Trophoblast cell (in vitro differentiated cells and primary cell): ENCODE measurements at regions not wholly inside any gene's neighbourhood (a gene's known extent, or its start where the extent isn't known, plus 50 kb on each side); places are given as distances from the start of the nearest gene placed in this dataset.

Experiments used
- DNase-seq, 2 donors: peaks; one replicate each; pipeline ENCODE4 v3.0.0-alpha.2; 2016
- H2AFZ ChIP-seq: 2 replicates; pipeline ENCODE4 v1.6.1; 2013; ENCODE audit warnings: low read length, moderate library complexity, mild to moderate bottlenecking; ENCODE audit not compliant: insufficient read depth, poor library complexity
- H2AK5ac ChIP-seq: 2 replicates; pipeline ENCODE4 v1.6.1; 2013; ENCODE audit warnings: mild to moderate bottlenecking, low read length
- H2BK120ac ChIP-seq: 2 replicates; pipeline ENCODE4 v1.6.1; 2013; ENCODE audit warnings: low read length, mild to moderate bottlenecking, moderate library complexity; ENCODE audit not compliant: insufficient read depth, poor library complexity
- H2BK12ac ChIP-seq: 2 replicates; pipeline ENCODE4 v1.6.1; 2013; ENCODE audit warnings: mild to moderate bottlenecking, low read length, moderate library complexity
- H2BK5ac ChIP-seq: 2 replicates; pipeline ENCODE4 v1.6.1; 2013; ENCODE audit warnings: low read length, low read depth, moderate library complexity, mild to moderate bottlenecking; ENCODE audit not compliant: poor library complexity
- H3K14ac ChIP-seq: 2 replicates; pipeline ENCODE4 v1.6.1; 2013; ENCODE audit warnings: mild to moderate bottlenecking, low read length
- H3K18ac ChIP-seq: 2 replicates; pipeline ENCODE4 v1.6.1; 2013; ENCODE audit warnings: mild to moderate bottlenecking, low read length
- H3K23ac ChIP-seq: 2 replicates; pipeline ENCODE4 v1.6.1; 2013; ENCODE audit warnings: low read length
- H3K27ac ChIP-seq: 2 replicates; pipeline ENCODE4 v1.5.1; 2013; ENCODE audit warnings: low read depth, mild to moderate bottlenecking, inconsistent platforms, low read length, moderate library complexity
- H3K27me3 ChIP-seq: 2 replicates; pipeline ENCODE4 v1.6.1; 2013; ENCODE audit warnings: inconsistent platforms, mild to moderate bottlenecking, low read length, moderate library complexity; ENCODE audit not compliant: insufficient read depth
- H3K36me3 ChIP-seq, 2 experiments: 1 replicate in 1 of 2; 2 replicates in 1 of 2; pipeline ENCODE4 v1.6.1; 2013; ENCODE audit warnings: low read length in 2 of 2, mild to moderate bottlenecking in 2 of 2, moderate library complexity in 1 of 2; ENCODE audit not compliant: insufficient read depth in 2 of 2, control insufficient read depth in 1 of 2
- H3K4ac ChIP-seq: 2 replicates; pipeline ENCODE4 v1.6.1; 2013; ENCODE audit warnings: low read depth, mild to moderate bottlenecking, low read length, moderate library complexity
- H3K4me1 ChIP-seq, 2 experiments: 1 replicate in 1 of 2; 2 replicates in 1 of 2; pipeline ENCODE4 v1.6.1; 2013; ENCODE audit warnings: low read length in 2 of 2, mild to moderate bottlenecking in 2 of 2, moderate library complexity in 1 of 2; ENCODE audit not compliant: insufficient read depth in 2 of 2, control insufficient read depth in 1 of 2
- H3K4me2 ChIP-seq: 2 replicates; pipeline ENCODE4 v1.6.1; 2013; ENCODE audit warnings: inconsistent platforms, mild to moderate bottlenecking, low read length, moderate library complexity
- H3K4me3 ChIP-seq: 2 replicates; pipeline ENCODE4 v1.5.1; 2013; ENCODE audit warnings: mild to moderate bottlenecking, low read depth, low read length, inconsistent platforms
- H3K79me1 ChIP-seq: one replicate; pipeline ENCODE4 v1.6.1; 2013; ENCODE audit warnings: low read length
- H3K79me2 ChIP-seq: 2 replicates; pipeline ENCODE4 v1.6.1; 2013; ENCODE audit warnings: low read length, mild to moderate bottlenecking; ENCODE audit not compliant: control insufficient read depth, insufficient read depth, poor library complexity
- H3K9ac ChIP-seq: 2 replicates; pipeline ENCODE4 v1.6.1; 2013; ENCODE audit warnings: mild to moderate bottlenecking, low read length
- H3K9me3 ChIP-seq: 2 replicates; pipeline ENCODE4 v1.6.1; 2013; ENCODE audit warnings: low read depth, mild to moderate bottlenecking, control low read depth, inconsistent platforms, low read length; ENCODE audit not compliant: insufficient read depth
- H4K12ac ChIP-seq: 2 replicates; pipeline ENCODE4 v1.6.1; 2013; ENCODE audit warnings: low read depth, mild to moderate bottlenecking, low read length, moderate library complexity
- H4K8ac ChIP-seq: 2 replicates; pipeline ENCODE4 v1.6.1; 2013; ENCODE audit warnings: low read depth, mild to moderate bottlenecking, low read length, moderate library complexity
- H4K91ac ChIP-seq: one replicate; pipeline ENCODE4 v1.6.1; 2013; ENCODE audit warnings: low read depth, mild to moderate bottlenecking, low read length, moderate library complexity
- WGBS: extraction: QIAGEN DNeasy Blood & Tissue Kit; methylation state at CpG from one replicate; pipeline ENCODE4 v1.1.7; 2013; ENCODE audit warnings: missing lambda C conversion rate; ENCODE audit not compliant: insufficient read length, insufficient coverage; ENCODE audit errors: extremely low coverage; 5-methylcytosine and 5-hydroxymethylcytosine counted together

GRCh38 chr9:80074439-80074838, 502.7 kb downstream of the TLE4 start:
- no peak for DNase-seq
- Histone ChIP-seq H3K4me3 (no peak overlapping the region), H3K4me1 (peaks cover 4 to 5% of the 10 kb centered on the region in 2 experiments), H3K27me3 (no peaks in the 10 kb centered on the region), H3K4ac (no peak overlapping the region), H3K9me3 (no peaks in the 10 kb centered on the region), H2BK120ac (no peak overlapping the region), H4K91ac (no peak overlapping the region), H3K27ac (no peak overlapping the region), H4K12ac (no peak overlapping the region), H3K14ac (no peak overlapping the region), H2AK5ac (no peak overlapping the region), H3K18ac (no peak overlapping the region), H2AFZ (no peak overlapping the region), H3K36me3 (no peaks in the 10 kb centered on the region), H4K8ac (no peak overlapping the region), H3K79me1 (no peaks in the 10 kb centered on the region), H3K9ac (no peak overlapping the region), H3K79me2 (no peaks in the 10 kb centered on the region), H2BK5ac (no peak overlapping the region), H3K4me2 (no peak overlapping the region), H2BK12ac (no peak overlapping the region), H3K23ac (no peak overlapping the region)
- WGBS: no CpG with 5 or more reads among the region's 5 CpGs

- Histone ChIP-seq H3K23ac (no peak overlapping the region), H3K79me1 (no peaks in the 10 kb centered on the region), H3K4me1 (peaks cover 4 to 5% of the 10 kb centered on the region in 2 experiments), H4K8ac (no peak overlapping the region), H3K27ac (no peak overlapping the region), H3K4me2 (no peak overlapping the region), H3K36me3 (no peaks in the 10 kb centered on the region), H3K9me3 (no peaks in the 10 kb centered on the region), H3K4me3 (no peak overlapping the region), H2BK5ac (no peak overlapping the region), H2BK120ac (no peak overlapping the region), H4K91ac (no peak overlapping the region), H3K9ac (no peak overlapping the region), H4K12ac (no peak overlapping the region), H3K79me2 (no peaks in the 10 kb centered on the region), H3K4ac (no peak overlapping the region), H2BK12ac (no peak overlapping the region), H2AK5ac (no peak overlapping the region), H2AFZ (no peak overlapping the region), H3K14ac (no peak overlapping the region), H3K27me3 (no peaks in the 10 kb centered on the region), H3K18ac (no peak overlapping the region)
- no peak for DNase-seq
- no CpG with 5 or more reads among the region's 3 CpGs for WGBS
These were observed 500.7 kb downstream of the TLE4 start for GRCh38 chr9:80072451-80072850.

- H3K14ac ChIP-seq: no peak overlapping the region
- H3K9ac ChIP-seq: no peak overlapping the region
- no CpG with 5 or more reads among the region's 3 CpGs for WGBS
- H3K4me1 ChIP-seq: no peaks in the 10 kb centered on the region
- no peak overlapping the region for H3K27ac ChIP-seq
- no peak overlapping the region for H2BK5ac ChIP-seq
- H3K79me2 ChIP-seq: no peaks in the 10 kb centered on the region
- H2BK120ac ChIP-seq: no peak overlapping the region
- no peaks in the 10 kb centered on the region for H3K27me3 ChIP-seq
- H2AFZ ChIP-seq: no peak overlapping the region
- H4K91ac ChIP-seq: no peak overlapping the region
- H3K36me3 ChIP-seq: no peaks in the 10 kb centered on the region
- H3K4ac ChIP-seq: no peak overlapping the region
- H4K8ac ChIP-seq: no peak overlapping the region
- no peak overlapping the region for H3K4me3 ChIP-seq
- H3K4me2 ChIP-seq: no peak overlapping the region
- H3K79me1 ChIP-seq: no peaks in the 10 kb centered on the region
- no peak overlapping the region for H2BK12ac ChIP-seq
- no peak overlapping the region for H2AK5ac ChIP-seq
- peak in 1 of 2 donors; percentile 40 for DNase-seq
- no peaks in the 10 kb centered on the region for H3K9me3 ChIP-seq
- H3K18ac ChIP-seq: no peak overlapping the region
- H3K23ac ChIP-seq: no peak overlapping the region
- no peak overlapping the region for H4K12ac ChIP-seq
These were observed 498.4 kb downstream of the TLE4 start for GRCh38 chr9:80070071-80070742.

GRCh38 chr9:80066931-80067330, 495.2 kb downstream of the TLE4 start:
- H3K9ac ChIP-seq: no peak overlapping the region
- H2BK12ac ChIP-seq: no peak overlapping the region
- H3K4me2 ChIP-seq: no peak overlapping the region
- H3K4ac ChIP-seq: no peak overlapping the region
- no peak overlapping the region for H3K18ac ChIP-seq
- no peak overlapping the region for H2AFZ ChIP-seq
- no peak overlapping the region for H4K8ac ChIP-seq
- no peak overlapping the region for H2BK5ac ChIP-seq
- no peaks in the 10 kb centered on the region for H3K79me1 ChIP-seq
- H2BK120ac ChIP-seq: no peak overlapping the region
- no peaks in the 10 kb centered on the region for H3K79me2 ChIP-seq
- H3K27ac ChIP-seq: no peak overlapping the region
- no peak overlapping the region for H4K12ac ChIP-seq
- H3K4me3 ChIP-seq: no peak overlapping the region
- no peak overlapping the region for H3K23ac ChIP-seq
- DNase-seq: no peak
- WGBS: no CpG with 5 or more reads among the region's 5 CpGs
- no peaks in the 10 kb centered on the region for H3K36me3 ChIP-seq
- no peak overlapping the region for H2AK5ac ChIP-seq
- peaks cover 0 to 1% of the 10 kb centered on the region in 2 experiments for H3K4me1 ChIP-seq
- no peak overlapping the region for H3K14ac ChIP-seq
- no peaks in the 10 kb centered on the region for H3K27me3 ChIP-seq
- H4K91ac ChIP-seq: no peak overlapping the region
- no peaks in the 10 kb centered on the region for H3K9me3 ChIP-seq
